Iris pigment epithelial cell (primary cell): ENCODE measurements at regions not wholly inside any gene's neighbourhood (a gene's known extent, or its start where the extent isn't known, plus 50 kb on each side); places are given as distances from the start of the nearest gene placed in this dataset.
A peak's percentile ranks its signal among the peaks of the same experiment; 100 is the strongest.

Experiments used
- DNase-seq: peaks from one replicate; pipeline ENCODE4 v3.0.0-alpha.2; 2011; ENCODE audit warnings: low read depth

- no peak for DNase-seq
These were observed 221.1 kb upstream of the RGS6 start for GRCh38 chr14:71711125-71711524.

GRCh38 chr14:71711619-71712018, 220.6 kb upstream of the RGS6 start:
- peak; percentile 96 for DNase-seq

- DNase-seq = no peak
These were observed 219.8 kb upstream of the RGS6 start for GRCh38 chr14:71712478-71712877.

DNA sequence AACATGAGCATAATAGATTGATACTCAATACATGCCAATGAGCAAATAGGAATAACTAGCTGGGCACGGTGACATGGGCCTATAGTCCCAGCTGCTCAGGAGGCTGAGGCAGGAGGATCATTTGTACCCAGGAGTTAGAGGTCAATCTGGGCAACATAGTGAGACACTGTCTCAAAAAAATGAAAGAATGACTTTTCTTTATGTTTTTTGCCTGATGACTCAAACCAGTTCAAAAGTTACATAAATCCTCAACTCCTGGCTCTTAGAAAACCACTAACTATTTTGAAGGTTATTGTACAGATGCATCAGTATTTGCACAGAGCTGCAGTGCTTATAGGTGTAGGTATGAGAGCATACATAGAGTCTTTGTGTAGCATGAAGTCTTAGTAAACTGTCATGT, 219.2 kb upstream of the RGS6 start:
- DNase-seq = peak; percentile 69

GRCh38 chr14:71713451-71713850, 218.8 kb upstream of the RGS6 start:
- no peak for DNase-seq

GRCh38 chr14:71714225-71714624, 218.0 kb upstream of the RGS6 start:
- peak; percentile 97 for DNase-seq

- DNase-seq = peak; percentile 55
These were observed 216.0 kb upstream of the RGS6 start for GRCh38 chr14:71716041-71716772.

DNA sequence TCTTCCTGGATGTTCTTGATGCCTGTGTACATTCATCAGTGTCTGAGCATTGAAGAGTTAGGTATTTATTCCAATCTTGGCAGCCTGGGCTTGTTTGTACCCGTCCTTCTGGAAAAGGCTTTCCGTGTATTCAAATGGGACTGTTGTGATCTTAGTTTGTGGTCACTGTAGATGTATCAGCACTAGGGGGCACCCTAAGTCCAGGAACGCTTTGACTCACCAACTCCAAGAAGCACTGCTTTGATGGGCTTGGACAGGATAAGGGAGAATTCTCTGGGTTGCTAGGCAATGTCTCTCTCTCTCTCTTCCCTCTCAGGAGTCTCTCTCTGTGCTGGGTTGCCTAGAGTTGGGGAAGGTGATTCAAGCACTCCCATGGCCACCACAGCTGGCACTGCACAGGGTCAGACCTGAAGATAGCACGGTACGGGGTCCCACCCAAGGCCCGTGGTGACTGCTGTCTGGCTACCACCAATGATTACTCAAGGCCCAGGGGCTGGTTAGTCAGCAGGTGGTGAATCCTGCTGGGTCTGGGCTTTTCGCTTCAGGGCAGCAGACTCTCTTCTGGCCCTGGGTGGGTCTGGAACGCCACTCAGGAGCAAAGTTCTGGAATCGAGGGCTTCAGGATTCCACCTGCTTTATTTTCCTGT, 211.1 kb upstream of the RGS6 start:
- peak; percentile 91 for DNase-seq

GRCh38 chr14:71721791-71722190, 210.4 kb upstream of the RGS6 start:
- no peak for DNase-seq

DNA sequence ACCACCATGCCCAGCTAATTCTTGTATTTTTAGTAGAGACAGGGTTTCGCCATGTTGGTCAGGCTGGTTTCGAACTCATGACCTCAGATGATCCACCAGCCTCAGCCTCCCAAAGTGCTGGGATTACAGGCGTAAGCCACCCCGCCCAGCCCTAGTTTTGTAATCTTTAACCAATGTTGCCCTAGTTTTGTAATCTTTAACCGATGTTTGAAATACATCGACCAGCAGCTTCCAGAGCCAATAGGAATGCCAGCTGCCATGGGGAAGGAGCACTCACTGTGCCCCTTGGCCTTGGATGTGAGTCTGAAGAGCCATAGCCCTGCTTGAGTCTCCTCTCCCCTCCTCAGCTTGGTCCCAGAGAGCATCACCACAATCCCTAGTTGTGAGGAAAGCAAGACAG, 209.3 kb upstream of the RGS6 start:
- DNase-seq = no peak

DNA sequence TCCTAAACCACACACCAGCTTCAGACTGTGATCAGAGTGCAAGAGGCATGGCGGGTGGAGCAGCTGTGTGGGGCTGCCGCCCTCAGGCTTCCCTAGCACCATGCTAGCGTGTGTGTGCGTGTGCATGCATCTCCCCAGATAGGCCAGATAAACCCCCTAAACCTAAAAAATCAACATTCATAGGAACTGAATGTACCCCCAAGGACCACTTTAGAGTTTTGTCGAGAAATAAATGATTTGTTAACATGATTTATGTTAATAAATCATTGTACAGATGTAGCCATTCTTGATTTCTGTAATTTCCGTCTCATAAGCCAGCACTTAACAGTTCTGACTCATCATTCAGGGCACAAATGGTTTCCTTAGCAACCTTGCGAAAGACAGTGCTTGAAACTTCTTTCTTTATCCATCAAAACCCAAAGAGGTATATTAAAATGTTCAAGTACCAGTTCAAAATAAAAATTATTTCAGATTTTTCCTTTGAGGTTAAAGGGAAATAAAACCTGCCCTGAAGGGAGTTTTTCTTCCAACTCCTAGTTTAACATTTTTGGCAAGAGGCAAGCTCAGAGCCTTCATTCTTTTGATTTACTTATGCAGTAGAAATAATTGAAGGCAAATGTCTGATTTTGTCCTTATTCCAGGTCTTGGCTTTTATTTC, 206.2 kb upstream of the RGS6 start:
- peak; percentile 88 for DNase-seq

DNA sequence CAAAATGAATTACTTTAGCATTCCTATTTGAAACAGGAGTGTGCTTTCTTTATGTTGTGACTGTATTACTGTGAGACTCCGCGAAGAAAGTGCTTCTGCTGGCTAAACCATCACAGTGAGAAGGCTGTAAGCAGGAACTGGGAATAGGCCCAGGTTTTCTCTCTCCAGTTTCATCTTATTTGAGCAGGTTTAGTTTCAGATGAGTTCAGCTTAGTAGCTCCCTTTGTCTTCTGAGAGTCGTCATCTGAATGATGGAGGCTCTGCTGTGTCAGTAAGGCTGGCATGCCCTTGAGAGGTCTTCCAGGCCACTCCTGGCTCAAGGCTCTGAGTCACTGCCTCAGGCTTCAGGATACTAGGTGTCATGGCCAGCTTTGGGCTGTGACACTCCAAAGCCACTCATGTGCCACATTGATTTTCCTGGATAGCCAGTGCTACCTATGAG, 205.6 kb upstream of the RGS6 start:
- no peak for DNase-seq

- peak; percentile 28 for DNase-seq
These were observed 203.8 kb upstream of the RGS6 start for GRCh38 chr14:71728386-71728785.

DNA sequence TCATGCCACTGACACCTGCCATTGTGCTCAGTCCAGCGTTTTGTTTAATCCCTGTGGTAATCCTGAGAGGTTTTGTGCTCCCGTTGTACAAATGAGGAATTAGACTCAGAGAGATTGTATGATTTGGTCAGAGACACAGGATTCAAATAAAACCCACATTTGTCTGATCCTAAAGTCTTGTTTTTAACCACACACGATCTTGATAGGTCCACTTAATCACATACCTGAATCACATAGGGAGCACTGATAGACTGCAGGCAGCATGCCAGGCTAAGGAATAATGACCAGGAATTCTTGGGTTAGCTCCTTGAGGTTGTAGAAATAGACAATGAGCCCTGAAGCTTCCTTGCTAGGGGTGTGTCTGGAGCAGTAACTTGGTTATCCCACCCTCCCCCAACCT, 202.6 kb upstream of the RGS6 start:
- no peak for DNase-seq

- DNase-seq = peak; percentile 56
These were observed 201.8 kb upstream of the RGS6 start for GRCh38 chr14:71730471-71730870.

- no peak for DNase-seq
These were observed 201.1 kb upstream of the RGS6 start for GRCh38 chr14:71731096-71731495.

GRCh38 chr14:71733210-71733883, 198.9 kb upstream of the RGS6 start:
- peak; percentile 81 for DNase-seq

- DNase-seq = no peak
These were observed 198.2 kb upstream of the RGS6 start for GRCh38 chr14:71734076-71734475.

DNA sequence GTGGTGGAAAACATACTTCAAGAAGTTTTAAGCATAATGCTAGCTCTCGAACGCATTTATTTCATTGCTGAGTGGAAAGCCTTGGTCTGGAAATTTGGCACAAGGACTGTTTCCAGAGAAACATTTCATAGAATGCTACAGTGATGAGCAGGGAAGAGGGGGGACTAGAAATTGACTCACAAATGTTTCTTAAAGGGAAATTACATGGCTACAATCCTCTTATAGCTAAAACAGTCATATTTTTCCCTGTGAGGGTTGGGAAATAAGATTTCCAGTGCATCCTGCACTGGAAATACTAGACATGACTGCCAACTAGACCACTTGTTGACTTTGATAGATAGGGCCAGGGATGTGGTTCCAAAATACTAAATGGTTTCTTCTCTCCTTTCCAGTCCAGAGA, 197.3 kb upstream of the RGS6 start:
- no peak for DNase-seq

DNA sequence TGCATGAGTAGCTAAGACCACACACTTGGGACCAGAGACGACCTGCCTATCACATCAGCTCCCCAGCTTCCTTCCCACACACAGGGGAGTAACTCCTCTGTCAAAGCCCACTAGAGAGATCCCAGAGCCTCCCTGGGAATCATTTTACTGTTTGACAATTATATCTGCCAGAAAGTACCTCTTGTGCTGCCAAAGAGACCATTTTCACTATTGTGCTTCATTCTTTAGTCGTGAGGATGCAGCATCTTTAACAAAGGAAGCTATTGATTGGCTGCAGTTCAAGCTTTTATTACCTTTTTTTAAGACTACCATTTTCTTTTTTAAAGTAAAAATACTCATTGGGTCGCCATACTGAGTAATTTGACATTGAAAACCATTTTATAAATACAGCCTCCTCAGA, 194.5 kb upstream of the RGS6 start:
- DNase-seq = no peak

DNA sequence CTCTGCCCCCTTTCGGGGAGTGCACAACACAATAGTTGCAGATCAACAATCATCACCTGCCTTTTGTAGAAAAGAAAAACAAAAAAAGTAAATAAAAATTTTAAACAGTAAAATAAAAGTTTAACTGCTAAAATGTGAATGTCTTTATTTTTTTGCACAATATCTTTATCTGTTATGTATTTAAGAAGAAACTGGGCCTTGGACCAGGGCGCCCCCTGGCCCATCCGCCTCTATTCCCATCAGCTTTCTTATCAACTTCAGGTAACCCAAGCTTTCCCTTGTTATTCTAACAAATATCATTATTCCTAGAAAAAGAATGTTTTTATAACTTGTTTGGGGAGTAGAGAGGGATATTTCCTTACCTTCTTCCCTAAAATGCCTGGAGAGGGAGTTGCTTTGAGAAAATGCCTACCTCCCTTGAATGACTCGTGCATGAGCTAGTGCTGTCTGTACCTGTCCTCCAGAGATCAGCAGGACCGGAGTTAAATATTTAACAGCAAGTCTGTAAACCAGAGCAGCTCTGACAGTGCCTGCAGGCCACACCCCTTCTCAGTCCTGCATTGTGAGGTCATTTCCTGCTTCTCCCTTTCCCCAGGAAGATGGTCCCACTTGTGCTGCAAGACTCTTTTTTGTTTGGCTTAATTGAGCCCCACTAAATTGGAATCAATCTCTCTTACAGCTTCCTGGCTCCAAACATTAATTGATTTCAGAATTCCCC, 192.8 kb upstream of the RGS6 start:
- peak; percentile 62 for DNase-seq

- DNase-seq = no peak
These were observed 191.0 kb upstream of the RGS6 start for GRCh38 chr14:71741241-71741640.
